ENCODE measurements at regions not wholly inside any gene's neighbourhood (a gene's known extent, or its start where the extent isn't known, plus 50 kb on each side); places are given as distances from the start of the nearest gene placed in this dataset.

- TF ChIP-seq, protein P1, sequence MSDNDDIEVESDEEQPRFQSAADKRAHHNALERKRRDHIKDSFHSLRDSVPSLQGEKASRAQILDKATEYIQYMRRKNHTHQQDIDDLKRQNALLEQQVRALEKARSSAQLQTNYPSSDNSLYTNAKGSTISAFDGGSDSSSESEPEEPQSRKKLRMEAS (IDR thresholded peaks at IDR 0.05): no peak
- TF ChIP-seq, protein P2, sequence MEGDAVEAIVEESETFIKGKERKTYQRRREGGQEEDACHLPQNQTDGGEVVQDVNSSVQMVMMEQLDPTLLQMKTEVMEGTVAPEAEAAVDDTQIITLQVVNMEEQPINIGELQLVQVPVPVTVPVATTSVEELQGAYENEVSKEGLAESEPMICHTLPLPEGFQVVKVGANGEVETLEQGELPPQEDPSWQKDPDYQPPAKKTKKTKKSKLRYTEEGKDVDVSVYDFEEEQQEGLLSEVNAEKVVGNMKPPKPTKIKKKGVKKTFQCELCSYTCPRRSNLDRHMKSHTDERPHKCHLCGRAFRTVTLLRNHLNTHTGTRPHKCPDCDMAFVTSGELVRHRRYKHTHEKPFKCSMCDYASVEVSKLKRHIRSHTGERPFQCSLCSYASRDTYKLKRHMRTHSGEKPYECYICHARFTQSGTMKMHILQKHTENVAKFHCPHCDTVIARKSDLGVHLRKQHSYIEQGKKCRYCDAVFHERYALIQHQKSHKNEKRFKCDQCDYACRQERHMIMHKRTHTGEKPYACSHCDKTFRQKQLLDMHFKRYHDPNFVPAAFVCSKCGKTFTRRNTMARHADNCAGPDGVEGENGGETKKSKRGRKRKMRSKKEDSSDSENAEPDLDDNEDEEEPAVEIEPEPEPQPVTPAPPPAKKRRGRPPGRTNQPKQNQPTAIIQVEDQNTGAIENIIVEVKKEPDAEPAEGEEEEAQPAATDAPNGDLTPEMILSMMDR (IDR thresholded peaks at IDR 0.05; ENCODE audit: low read depth, low read length, missing input control): no peak
- no peak for TF ChIP-seq TAF1 (conservative IDR thresholded peaks at IDR 0.05)
- TF ChIP-seq, protein P3, sequence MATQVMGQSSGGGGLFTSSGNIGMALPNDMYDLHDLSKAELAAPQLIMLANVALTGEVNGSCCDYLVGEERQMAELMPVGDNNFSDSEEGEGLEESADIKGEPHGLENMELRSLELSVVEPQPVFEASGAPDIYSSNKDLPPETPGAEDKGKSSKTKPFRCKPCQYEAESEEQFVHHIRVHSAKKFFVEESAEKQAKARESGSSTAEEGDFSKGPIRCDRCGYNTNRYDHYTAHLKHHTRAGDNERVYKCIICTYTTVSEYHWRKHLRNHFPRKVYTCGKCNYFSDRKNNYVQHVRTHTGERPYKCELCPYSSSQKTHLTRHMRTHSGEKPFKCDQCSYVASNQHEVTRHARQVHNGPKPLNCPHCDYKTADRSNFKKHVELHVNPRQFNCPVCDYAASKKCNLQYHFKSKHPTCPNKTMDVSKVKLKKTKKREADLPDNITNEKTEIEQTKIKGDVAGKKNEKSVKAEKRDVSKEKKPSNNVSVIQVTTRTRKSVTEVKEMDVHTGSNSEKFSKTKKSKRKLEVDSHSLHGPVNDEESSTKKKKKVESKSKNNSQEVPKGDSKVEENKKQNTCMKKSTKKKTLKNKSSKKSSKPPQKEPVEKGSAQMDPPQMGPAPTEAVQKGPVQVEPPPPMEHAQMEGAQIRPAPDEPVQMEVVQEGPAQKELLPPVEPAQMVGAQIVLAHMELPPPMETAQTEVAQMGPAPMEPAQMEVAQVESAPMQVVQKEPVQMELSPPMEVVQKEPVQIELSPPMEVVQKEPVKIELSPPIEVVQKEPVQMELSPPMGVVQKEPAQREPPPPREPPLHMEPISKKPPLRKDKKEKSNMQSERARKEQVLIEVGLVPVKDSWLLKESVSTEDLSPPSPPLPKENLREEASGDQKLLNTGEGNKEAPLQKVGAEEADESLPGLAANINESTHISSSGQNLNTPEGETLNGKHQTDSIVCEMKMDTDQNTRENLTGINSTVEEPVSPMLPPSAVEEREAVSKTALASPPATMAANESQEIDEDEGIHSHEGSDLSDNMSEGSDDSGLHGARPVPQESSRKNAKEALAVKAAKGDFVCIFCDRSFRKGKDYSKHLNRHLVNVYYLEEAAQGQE (IDR thresholded peaks at IDR 0.05): no peak
- TF ChIP-seq EGR1 (IDR thresholded peaks at IDR 0.05; ENCODE audit: low read depth in 2 of 2): no peak
- no peak for TF ChIP-seq RAD21 (IDR thresholded peaks at IDR 0.05)
- TF ChIP-seq FOXA1 (IDR thresholded peaks at IDR 0.05): no peak
- TF ChIP-seq GABPA (IDR thresholded peaks at IDR 0.05 in 1 of 2, conservative IDR thresholded peaks at IDR 0.05 in 1 of 2): no peak
- TF ChIP-seq YY1 (IDR thresholded peaks at IDR 0.05): no peak
- no peak for TF ChIP-seq SP1 (IDR thresholded peaks at IDR 0.05)
- no peak for TF ChIP-seq HNF4A (conservative IDR thresholded peaks at IDR 0.05)
Observed at GRCh38 chr1:226804907-226805759, 65.3 kb upstream of the PSEN2 start.

Data from liver (tissue), 3 donors.